Liver (tissue), 8 donors: ENCODE measurements at regions not wholly inside any gene's neighbourhood (a gene's known extent, or its start where the extent isn't known, plus 50 kb on each side); places are given as distances from the start of the nearest gene placed in this dataset.

Experiments used
- DNase-seq: peaks from one replicate; pipeline ENCODE4 v3.0.0-alpha.2; 2017; ENCODE audit warnings: low spot score
- H3K27ac ChIP-seq, 2 donors: one replicate each; pipeline ENCODE4 v1.7.0; 2013; ENCODE audit warnings: inconsistent platforms in 2 of 2, low read length in 2 of 2, control low read depth in 1 of 2, low read depth in 1 of 2, mild to moderate bottlenecking in 1 of 2
- H3K27me3 ChIP-seq, 4 donors: one replicate each; pipeline versions ENCODE4 v1.6.1 to v1.7.0; 2013; ENCODE audit warnings: low read length in 3 of 4, inconsistent platforms in 1 of 4, mild to moderate bottlenecking in 1 of 4, moderate library complexity in 1 of 4; ENCODE audit not compliant: control insufficient read depth in 4 of 4, insufficient read depth in 4 of 4
- H3K36me3 ChIP-seq, 4 donors: one replicate each; pipeline versions ENCODE4 v1.6.1 to v1.7.0; 2013; ENCODE audit warnings: low read length in 3 of 4, mild to moderate bottlenecking in 3 of 4, low read depth in 1 of 4, moderate library complexity in 1 of 4; ENCODE audit not compliant: control insufficient read depth in 4 of 4, insufficient read depth in 3 of 4
- H3K4me1 ChIP-seq, 4 donors: one replicate each; pipeline versions ENCODE4 v1.6.1 to v1.7.0; 2013; ENCODE audit warnings: low read length in 3 of 4, mild to moderate bottlenecking in 3 of 4, moderate library complexity in 1 of 4; ENCODE audit not compliant: control insufficient read depth in 4 of 4, insufficient read depth in 4 of 4
- H3K4me3 ChIP-seq, 3 donors: one replicate each; pipeline versions ENCODE4 v1.6.1 to v1.7.0; 2013; ENCODE audit warnings: low read length in 3 of 3, control low read depth in 1 of 3, low read depth in 1 of 3, mild to moderate bottlenecking in 1 of 3
- H3K9ac ChIP-seq, 2 donors: one replicate each; pipeline ENCODE4 v1.7.0; 2013; ENCODE audit warnings: low read length in 2 of 2, mild to moderate bottlenecking in 2 of 2, moderate library complexity in 2 of 2, control low read depth in 1 of 2, low read depth in 1 of 2
- H3K9me3 ChIP-seq, 4 donors: one replicate each; pipeline versions ENCODE4 v1.6.1 to v1.7.0; 2013; ENCODE audit warnings: low read length in 3 of 4; ENCODE audit not compliant: control insufficient read depth in 4 of 4
- ATF3 ChIP-seq: IDR thresholded peaks from 2 replicates; pipeline ENCODE4 v1.6.1; 2016; ENCODE audit warnings: antibody characterized with exemption
- CTCF ChIP-seq: fragments of 150-350 bp; IDR thresholded peaks from 2 replicates; pipeline ENCODE4 v1.5.1; 2017; ENCODE audit warnings: improper control_type of control experiment, low read depth, low read length; ENCODE audit not compliant: missing input control
- EGR1 ChIP-seq, 2 donors: IDR thresholded peaks; 2 replicates each; pipeline ENCODE4 v1.6.1; 2016 to 2018; ENCODE audit warnings: antibody characterized with exemption in 2 of 2, low read depth in 2 of 2
- FOXA1 ChIP-seq: IDR thresholded peaks from 2 replicates; pipeline ENCODE4 v1.6.1; 2016; ENCODE audit warnings: antibody characterized with exemption
- FOXA2 ChIP-seq: IDR thresholded peaks from 2 replicates; pipeline ENCODE4 v1.6.1; 2016; ENCODE audit warnings: antibody characterized with exemption
- GABPA ChIP-seq, 2 donors: IDR thresholded peaks in 1 of 2; conservative IDR thresholded peaks in 1 of 2; 2 replicates each; pipeline ENCODE4 v1.6.1; 2016; ENCODE audit warnings: antibody characterized with exemption in 2 of 2, mild to moderate bottlenecking in 1 of 2, moderate library complexity in 1 of 2
- HNF4A ChIP-seq, 2 donors: conservative IDR thresholded peaks; 2 replicates each; pipeline ENCODE4 v1.6.1; 2016; ENCODE audit warnings: antibody characterized with exemption in 2 of 2, mild to moderate bottlenecking in 2 of 2
- HNF4G ChIP-seq: IDR thresholded peaks from 2 replicates; pipeline ENCODE4 v1.6.1; 2016; ENCODE audit warnings: antibody characterized with exemption
- JUND ChIP-seq, 2 donors: IDR thresholded peaks; 2 replicates each; pipeline ENCODE4 v1.6.1; 2016; ENCODE audit warnings: antibody characterized with exemption in 2 of 2
- MAX ChIP-seq: IDR thresholded peaks from 2 replicates; pipeline ENCODE4 v1.6.1; 2016; ENCODE audit warnings: antibody characterized with exemption
- NR2F2 ChIP-seq: IDR thresholded peaks from 2 replicates; pipeline ENCODE4 v1.6.1; 2016; ENCODE audit warnings: antibody characterized with exemption
- RAD21 ChIP-seq, 2 donors: IDR thresholded peaks; 2 replicates each; pipeline ENCODE4 v1.6.1; 2016; ENCODE audit warnings: antibody characterized with exemption in 2 of 2, mild to moderate bottlenecking in 2 of 2
- REST ChIP-seq: IDR thresholded peaks from 2 replicates; pipeline ENCODE4 v1.6.1; 2016; ENCODE audit warnings: antibody characterized with exemption, mild to moderate bottlenecking
- RXRA ChIP-seq, 2 donors: IDR thresholded peaks; 2 replicates each; pipeline ENCODE4 v1.6.1; 2017 to 2018; ENCODE audit warnings: antibody characterized with exemption in 2 of 2, mild to moderate bottlenecking in 1 of 2
- SP1 ChIP-seq: IDR thresholded peaks from 2 replicates; pipeline ENCODE4 v1.6.1; 2018; ENCODE audit warnings: antibody characterized with exemption, mild to moderate bottlenecking
- TAF1 ChIP-seq: conservative IDR thresholded peaks from 2 replicates; pipeline ENCODE4 v1.6.1; 2016; ENCODE audit warnings: antibody characterized with exemption, mild to moderate bottlenecking
- YY1 ChIP-seq: IDR thresholded peaks from 2 replicates; pipeline ENCODE4 v1.6.1; 2016; ENCODE audit warnings: antibody characterized with exemption, mild to moderate bottlenecking
- ZBTB33 ChIP-seq: IDR thresholded peaks from 2 replicates; pipeline ENCODE4 v1.6.1; 2016; ENCODE audit warnings: antibody characterized with exemption
- WGBS: extraction: QIAGEN DNeasy Blood & Tissue Kit; methylation state at CpG from one replicate; pipeline ENCODE4 v1.1.7; 2013; 5-methylcytosine and 5-hydroxymethylcytosine counted together
- donor health status: healthy.
- donor health status: healthy.
- donor health status: healthy.
- donor health status: healthy.
- donor health status: healthy.

- no peaks in the 10 kb centered on the region for H3K36me3 ChIP-seq
- H3K9me3 ChIP-seq, result no peaks in the 10 kb centered on the region
- H3K27ac ChIP-seq, result no peak overlapping the region
- H3K4me3 ChIP-seq, result no peak overlapping the region
- 55% methylated on average over 6 of the region's 6 CpGs for WGBS
- H3K4me1 ChIP-seq, result no peaks in the 10 kb centered on the region
- H3K9ac ChIP-seq, result no peak overlapping the region
- DNase-seq, result no peak
- peaks cover 0 to 5% (median 3%) of the 10 kb centered on the region in 4 donors for H3K27me3 ChIP-seq
- TF ChIP-seq SP1, result no peak
- TF ChIP-seq RXRA (IDR thresholded peaks at IDR 0.05), result no peak
- TF ChIP-seq ZBTB33, result no peak
- no peak for TF ChIP-seq RAD21 (IDR thresholded peaks at IDR 0.05)
- no peak for TF ChIP-seq MAX
- no peak for TF ChIP-seq TAF1
- TF ChIP-seq YY1, result no peak
- TF ChIP-seq JUND (IDR thresholded peaks at IDR 0.05), result no peak
Observed at GRCh38 chr13:96934889-96935489, 59.3 kb downstream of the OXGR1 start.

GRCh38 chr13:96925916-96926628 lies 68.2 kb downstream of the OXGR1 start:
- Histone ChIP-seq H3K27ac (no peak overlapping the region), H3K4me1 (peaks cover 0 to 8% (median 0%) of the 10 kb centered on the region in 4 donors), H3K9me3 (no peaks in the 10 kb centered on the region), H3K36me3 (no peaks in the 10 kb centered on the region), H3K4me3 (no peak overlapping the region), H3K27me3 (no peaks in the 10 kb centered on the region), H3K9ac (no peak overlapping the region)
- TF ChIP-seq SP1 (no peak), ZBTB33 (no peak), RXRA (IDR thresholded peaks at IDR 0.05) (peak in 1 of 2 donors; percentile 35), YY1 (no peak), HNF4G (no peak), CTCF (no peak), JUND (IDR thresholded peaks at IDR 0.05) (no peak), REST (no peak), NR2F2 (no peak), MAX (no peak), GABPA (IDR thresholded peaks at IDR 0.05 in 1 of 2, conservative IDR thresholded peaks at IDR 0.05 in 1 of 2) (no peak), HNF4A (conservative IDR thresholded peaks at IDR 0.05) (peak in 1 of 2 donors; percentile 4), RAD21 (IDR thresholded peaks at IDR 0.05) (no peak), FOXA1 (no peak), ATF3 (no peak), FOXA2 (peak; percentile 43), TAF1 (no peak), EGR1 (IDR thresholded peaks at IDR 0.05; ENCODE audit: low read depth in 2 of 2) (no peak)
- WGBS, result 40% methylated on average over 4 of the region's 4 CpGs
- DNase-seq, result no peak
